Endodermal cell (in vitro differentiated cells): ENCODE measurements at regions not wholly inside any gene's neighbourhood (a gene's known extent, or its start where the extent isn't known, plus 50 kb on each side); places are given as distances from the start of the nearest gene placed in this dataset.
A peak's percentile ranks its signal among the peaks of the same experiment; 100 is the strongest.

Source experiments
- DNase-seq: peaks from one replicate; pipeline ENCODE4 v3.0.0-alpha.2; 2017
- H3K27ac ChIP-seq: 2 replicates; pipeline ENCODE4 v1.5.1; 2013; ENCODE audit warnings: mild to moderate bottlenecking, low read depth, low read length, moderate library complexity
- H3K27me3 ChIP-seq: 2 replicates; pipeline ENCODE4 v1.6.1; 2013; ENCODE audit warnings: mild to moderate bottlenecking, low read length, moderate library complexity; ENCODE audit not compliant: insufficient read depth, control insufficient read depth, poor library complexity, severe bottlenecking
- H3K36me3 ChIP-seq: 2 replicates; pipeline ENCODE4 v1.7.0; 2013; ENCODE audit warnings: mild to moderate bottlenecking, low read length, moderate library complexity; ENCODE audit not compliant: control insufficient read depth, insufficient read depth
- H3K4me1 ChIP-seq: one replicate; pipeline ENCODE4 v1.7.0; 2013; ENCODE audit warnings: low read length; ENCODE audit not compliant: control insufficient read depth, insufficient read depth
- H3K4me3 ChIP-seq: 2 replicates; pipeline ENCODE4 v1.5.1; 2013; ENCODE audit warnings: mild to moderate bottlenecking, low read length, moderate library complexity
- H3K9ac ChIP-seq: 2 replicates; pipeline ENCODE4 v1.6.1; 2013; ENCODE audit warnings: mild to moderate bottlenecking, low read length, moderate library complexity; ENCODE audit not compliant: poor library complexity, severe bottlenecking; ENCODE audit errors: extremely low read depth
- H3K9me3 ChIP-seq: 2 replicates; pipeline ENCODE4 v1.6.1; 2013; ENCODE audit warnings: mild to moderate bottlenecking, low read length, moderate library complexity; ENCODE audit not compliant: control insufficient read depth
- H3K27ac Mint-ChIP-seq: 2 replicates; pipeline ENCODE4 v1.8.0; 2020; ENCODE audit warnings: mixed read lengths
- H3K27me3 Mint-ChIP-seq: 2 replicates; pipeline ENCODE4 v1.8.0; 2021; ENCODE audit warnings: mild to moderate bottlenecking, mixed read lengths; ENCODE audit not compliant: insufficient read depth
- H3K36me3 Mint-ChIP-seq: 2 replicates; pipeline ENCODE4 v1.8.0; 2020; ENCODE audit warnings: low read depth, mixed read lengths
- H3K4me1 Mint-ChIP-seq: 2 replicates; pipeline ENCODE4 v1.8.0; 2020; ENCODE audit warnings: mixed read lengths
- H3K4me3 Mint-ChIP-seq: 2 replicates; pipeline ENCODE4 v1.8.0; 2020; ENCODE audit warnings: mild to moderate bottlenecking, moderate library complexity, mixed read lengths
- H3K9me3 Mint-ChIP-seq: 2 replicates; pipeline ENCODE4 v1.8.0; 2020; ENCODE audit warnings: mild to moderate bottlenecking, mixed read lengths
- CTCF ChIP-seq: fragments of 200-600 bp; sonication (generic); conservative IDR thresholded peaks from 2 replicates; pipeline ENCODE4 v1.5.0; 2021; ENCODE audit warnings: antibody characterized with exemption, mild to moderate bottlenecking
- WGBS, 2 experiments: methylation state at CpG; one replicate each; pipeline versions ENCODE4 v1.1.5 to v1.1.7; 2013; ENCODE audit warnings: missing lambda C conversion rate in 2 of 2, mixed read lengths in 1 of 2; ENCODE audit not compliant: insufficient coverage in 1 of 2, insufficient read length in 1 of 2; 5-methylcytosine and 5-hydroxymethylcytosine counted together

- H3K27me3 ChIP-seq, result no peaks in the 10 kb centered on the region
- no peaks in the 10 kb centered on the region for H3K9me3 ChIP-seq
- Mint-ChIP-seq H3K27ac (peak overlapping the region; percentile 70), H3K4me3 (no peak overlapping the region), H3K36me3 (no peaks in the 10 kb centered on the region), H3K4me1 (peaks cover 17% of the 10 kb centered on the region), H3K9me3 (peaks cover 27% of the 10 kb centered on the region), H3K27me3 (no peaks in the 10 kb centered on the region)
- H3K9ac ChIP-seq, result no peak overlapping the region
- 20% methylated on average over 3 of the region's 3 CpGs; no CpG with 5 or more reads in 1 of the 2 experiments for WGBS, 2 experiments
- H3K36me3 ChIP-seq, result no peaks in the 10 kb centered on the region
- no peak overlapping the region for H3K4me3 ChIP-seq
- TF ChIP-seq CTCF, result no peak
- H3K27ac ChIP-seq, result no peak overlapping the region
- H3K4me1 ChIP-seq, result no peaks in the 10 kb centered on the region
- peak; percentile 71 for DNase-seq
Measured at GRCh38 chr2:19086231-19086651, 272.2 kb downstream of the OSR1 start.

GRCh38 chr2:19078709-19079108 is 279.7 kb downstream of the OSR1 start:
- Mint-ChIP-seq H3K27ac (no peak overlapping the region), H3K4me3 (no peak overlapping the region), H3K36me3 (no peaks in the 10 kb centered on the region), H3K9me3 (peaks cover 7% of the 10 kb centered on the region), H3K27me3 (no peaks in the 10 kb centered on the region), H3K4me1 (peaks cover 9% of the 10 kb centered on the region)
- no peaks in the 10 kb centered on the region for H3K36me3 ChIP-seq
- DNase-seq, result no peak
- H3K9ac ChIP-seq, result no peak overlapping the region
- no peaks in the 10 kb centered on the region for H3K27me3 ChIP-seq
- H3K4me1 ChIP-seq, result no peaks in the 10 kb centered on the region
- no peak for TF ChIP-seq CTCF
- H3K4me3 ChIP-seq, result no peak overlapping the region
- no peaks in the 10 kb centered on the region for H3K9me3 ChIP-seq
- no peak overlapping the region for H3K27ac ChIP-seq

GRCh38 chr2:19073522-19073921 is 284.9 kb downstream of the OSR1 start:
- Mint-ChIP-seq H3K4me3 (no peak overlapping the region), H3K36me3 (no peaks in the 10 kb centered on the region), H3K27ac (no peak overlapping the region), H3K9me3 (no peaks in the 10 kb centered on the region), H3K27me3 (peaks cover 8% of the 10 kb centered on the region), H3K4me1 (peaks cover 12% of the 10 kb centered on the region)
- H3K4me3 ChIP-seq, result no peak overlapping the region
- H3K27ac ChIP-seq, result no peak overlapping the region
- peak; percentile 84 for DNase-seq
- WGBS, 2 experiments, result 85 to 97% methylated on average over 4 of the region's 4 CpGs
- peaks cover 9% of the 10 kb centered on the region for H3K27me3 ChIP-seq
- no peak for TF ChIP-seq CTCF
- no peaks in the 10 kb centered on the region for H3K36me3 ChIP-seq
- H3K4me1 ChIP-seq, result no peaks in the 10 kb centered on the region
- H3K9me3 ChIP-seq, result no peaks in the 10 kb centered on the region
- no peak overlapping the region for H3K9ac ChIP-seq
